ENCODE measurements at regions not wholly inside any gene's neighbourhood (a gene's known extent, or its start where the extent isn't known, plus 50 kb on each side); places are given as distances from the start of the nearest gene placed in this dataset.

DNA sequence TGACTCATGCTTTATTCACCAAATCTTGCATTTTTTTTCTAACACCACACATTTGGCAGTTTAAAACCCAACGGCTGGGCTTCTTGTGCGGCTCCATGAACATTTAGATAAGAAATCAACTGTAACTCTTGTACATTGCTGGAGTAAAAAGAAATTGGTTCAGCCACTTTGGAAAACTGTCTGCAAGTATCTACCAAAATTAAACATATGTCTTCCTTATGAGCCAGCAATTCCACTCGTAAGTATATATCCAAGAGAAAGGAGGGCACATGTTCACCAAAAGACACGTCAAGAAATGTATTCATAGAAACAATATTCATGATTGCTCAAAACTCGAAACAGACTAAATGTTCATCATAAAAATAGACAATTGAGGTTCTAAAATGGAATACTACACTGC, 291.9 kb upstream of the POU1F1 start:
- TF ChIP-seq MYBL2 (IDR thresholded peaks at IDR 0.05; ENCODE audit: low read depth) (0 out of 2 replicates have a peak, but pooled peaks have one; percentile 21), MYBL2 (CRISPR knock-in tag; IDR thresholded peaks at IDR 0.05; ENCODE audit: borderline replicate concordance) (no peak), CEBPG (CRISPR knock-in tag; IDR thresholded peaks at IDR 0.05) (no peak), CEBPG (tag; conservative IDR thresholded peaks at IDR 0.05 in 1 of 2, IDR thresholded peaks at IDR 0.05 in 1 of 2) (no peak)
- no peak for ATAC-seq
- Histone ChIP-seq H3K27me3 (ENCODE audit: control insufficient read depth in 2 of 2, insufficient read depth in 2 of 2, low read length in 2 of 2) (no peaks in the 10 kb centered on the region), H3K4me3 (no peak overlapping the region), H3K9me3 (replicated peaks; ENCODE audit: control insufficient read depth, insufficient read depth, low read depth, low read length) (no peaks in the 10 kb centered on the region; the same call in 1 of the 2 replicates), H2AFZ (ENCODE audit: low read depth, low read length) (peak overlapping the region; percentile 44; the same call in 1 of the 2 replicates), H3K9ac (ENCODE audit: insufficient read depth in 1 of 2, low read depth in 2 of 2, low read length in 2 of 2) (no peak overlapping the region), H4K20me1 (replicated peaks; ENCODE audit: control insufficient read depth, insufficient read depth, low read length) (no peaks in the 10 kb centered on the region), H3K9me1 (ENCODE audit: control insufficient read depth, insufficient read depth, low read length) (no peaks in the 10 kb centered on the region), H3K4me1 (replicated peaks in 1 of 2; ENCODE audit: control insufficient read depth in 2 of 2, insufficient read depth in 2 of 2, low read length in 2 of 2) (no peaks in the 10 kb centered on the region; a peak in 1 of 5 replicates), H3K27ac (ENCODE audit: extremely low read depth, low read depth, low read length) (no peak overlapping the region), H3K4me2 (ENCODE audit: insufficient read depth, low read length) (no peak overlapping the region), H3K79me2 (ENCODE audit: control insufficient read depth, insufficient read depth, low read length) (no peaks in the 10 kb centered on the region), H3K36me3 (ENCODE audit: control insufficient read depth, insufficient read depth, low read length) (no peaks in the 10 kb centered on the region)
- CTCF ChIA-PET (ENCODE audit: low intra/inter-chr PET ratio) = no interaction called here
- DNase-seq (ENCODE audit: extremely low read depth in 1 of 4, low spot score in 3 of 4) = no peak
- FAIRE-seq = no peak
- in situ Hi-C loops (cut with MboI) = no loop called here
- POLR2A ChIA-PET = no interaction called here
- intact Hi-C loops (cut with micrococcal nuclease) = loop anchor here (10.0 kb wide), 2 partner anchors 46 to 606 kb away; no protein-coding TSS in a partner anchor
- no TSS peak for BruUV-seq (replicated peaks)
- 21% methylated on average over 5 of the region's 5 CpGs for WGBS (ENCODE audit: insufficient coverage, low coverage, missing lambda C conversion rate)

DNA sequence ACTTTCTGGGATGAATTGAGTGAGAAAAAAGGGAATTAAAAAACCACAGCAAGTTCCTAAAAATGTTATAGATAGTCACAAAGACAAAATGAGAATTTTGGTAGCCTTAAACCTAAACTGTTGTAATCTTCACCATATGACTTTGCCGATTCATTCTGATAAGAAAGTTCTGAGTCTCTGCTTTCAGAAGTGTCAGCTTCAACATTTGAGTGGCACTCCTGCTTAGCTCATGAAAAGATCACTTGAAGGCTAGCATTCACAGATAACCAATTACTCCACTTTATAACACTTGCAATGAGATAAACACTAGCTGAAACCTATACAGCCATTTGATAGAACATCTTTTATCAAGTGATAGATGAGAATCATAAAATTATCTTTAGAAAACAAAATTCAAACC, 288.1 kb upstream of the POU1F1 start:
- H3K4me1 ChIP-seq (replicated peaks in 1 of 2; ENCODE audit: control insufficient read depth in 2 of 2, insufficient read depth in 2 of 2, low read length in 2 of 2) = no peaks in the 10 kb centered on the region; a peak in 1 of 5 replicates
- intact Hi-C loops (cut with micrococcal nuclease) (loop anchor here (10.0 kb wide), 2 partner anchors 50 to 610 kb away; no protein-coding TSS in a partner anchor), in situ Hi-C loops (cut with MboI) (no loop called here)
- no TSS peak for BruUV-seq (replicated peaks)
- H3K36me3 ChIP-seq (ENCODE audit: control insufficient read depth, insufficient read depth, low read length) = no peaks in the 10 kb centered on the region
- H3K4me2 ChIP-seq (ENCODE audit: insufficient read depth, low read length) = no peak overlapping the region
- TF ChIP-seq ARID1B (IDR thresholded peaks at IDR 0.05) (peak; percentile 10; the same call in 1 of the 2 replicates), MEIS2 (IDR thresholded peaks at IDR 0.05; ENCODE audit: partially characterized antibody) (peak; percentile 26), POLR2G (IDR thresholded peaks at IDR 0.05; ENCODE audit: low read depth, low read length) (no peak), CXXC5 (CRISPR knock-in tag; IDR thresholded peaks at IDR 0.05) (no peak), CBX5 (IDR thresholded peaks at IDR 0.05; ENCODE audit: borderline replicate concordance, low read depth) (no peak), TFAM (CRISPR knock-in tag; conservative IDR thresholded peaks at IDR 0.05) (no peak), TAF15 (IDR thresholded peaks at IDR 0.05; ENCODE audit: low read depth, low read length) (no peak)
- TF ChIP-seq, protein P1, sequence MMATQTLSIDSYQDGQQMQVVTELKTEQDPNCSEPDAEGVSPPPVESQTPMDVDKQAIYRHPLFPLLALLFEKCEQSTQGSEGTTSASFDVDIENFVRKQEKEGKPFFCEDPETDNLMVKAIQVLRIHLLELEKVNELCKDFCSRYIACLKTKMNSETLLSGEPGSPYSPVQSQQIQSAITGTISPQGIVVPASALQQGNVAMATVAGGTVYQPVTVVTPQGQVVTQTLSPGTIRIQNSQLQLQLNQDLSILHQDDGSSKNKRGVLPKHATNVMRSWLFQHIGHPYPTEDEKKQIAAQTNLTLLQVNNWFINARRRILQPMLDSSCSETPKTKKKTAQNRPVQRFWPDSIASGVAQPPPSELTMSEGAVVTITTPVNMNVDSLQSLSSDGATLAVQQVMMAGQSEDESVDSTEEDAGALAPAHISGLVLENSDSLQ (IDR thresholded peaks at IDR 0.05) = peak; percentile 86
- TF ChIP-seq, protein P2, sequence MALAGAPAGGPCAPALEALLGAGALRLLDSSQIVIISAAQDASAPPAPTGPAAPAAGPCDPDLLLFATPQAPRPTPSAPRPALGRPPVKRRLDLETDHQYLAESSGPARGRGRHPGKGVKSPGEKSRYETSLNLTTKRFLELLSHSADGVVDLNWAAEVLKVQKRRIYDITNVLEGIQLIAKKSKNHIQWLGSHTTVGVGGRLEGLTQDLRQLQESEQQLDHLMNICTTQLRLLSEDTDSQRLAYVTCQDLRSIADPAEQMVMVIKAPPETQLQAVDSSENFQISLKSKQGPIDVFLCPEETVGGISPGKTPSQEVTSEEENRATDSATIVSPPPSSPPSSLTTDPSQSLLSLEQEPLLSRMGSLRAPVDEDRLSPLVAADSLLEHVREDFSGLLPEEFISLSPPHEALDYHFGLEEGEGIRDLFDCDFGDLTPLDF (CRISPR knock-in tag; IDR thresholded peaks at IDR 0.05) = no peak
- H3K9me1 ChIP-seq (ENCODE audit: control insufficient read depth, insufficient read depth, low read length) = no peaks in the 10 kb centered on the region
- 0% methylated on average over 1 of the region's 1 CpG for WGBS (ENCODE audit: insufficient coverage, low coverage, missing lambda C conversion rate)
- H3K9me3 ChIP-seq (replicated peaks; ENCODE audit: control insufficient read depth, insufficient read depth, low read depth, low read length) = no peaks in the 10 kb centered on the region; the same call in 1 of the 2 replicates
- H3K4me3 ChIP-seq = no peak overlapping the region
- DNase-seq (ENCODE audit: extremely low read depth in 1 of 4, low spot score in 3 of 4) (peak in 1 of 4 experiments; percentile 12), FAIRE-seq (peak; percentile 29), ATAC-seq (0 out of 3 replicates have a peak, but pooled peaks have one; percentile 27)
- H3K27ac ChIP-seq (ENCODE audit: extremely low read depth, low read depth, low read length) = peak overlapping the region; percentile 26; the same call in 1 of the 3 replicates
- no peak overlapping the region for H3K9ac ChIP-seq (ENCODE audit: insufficient read depth in 1 of 2, low read depth in 2 of 2, low read length in 2 of 2)
- H4K20me1 ChIP-seq (replicated peaks; ENCODE audit: control insufficient read depth, insufficient read depth, low read length) = no peaks in the 10 kb centered on the region
- ChIA-PET CTCF (ENCODE audit: low intra/inter-chr PET ratio) (no interaction called here), POLR2A (no interaction called here)
- no peaks in the 10 kb centered on the region for H3K27me3 ChIP-seq (ENCODE audit: control insufficient read depth in 2 of 2, insufficient read depth in 2 of 2, low read length in 2 of 2)
- no peak overlapping the region for H2AFZ ChIP-seq (ENCODE audit: low read depth, low read length)
- H3K79me2 ChIP-seq (ENCODE audit: control insufficient read depth, insufficient read depth, low read length) = no peaks in the 10 kb centered on the region
